ENCODE measurements at regions not wholly inside any gene's neighbourhood (a gene's known extent, or its start where the extent isn't known, plus 50 kb on each side); places are given as distances from the start of the nearest gene placed in this dataset.
A peak's percentile ranks its signal among the peaks of the same experiment; 100 is the strongest.
"Not testable (repeated sequence)": the region's sequence is repeated elsewhere in the genome, so short reads cannot be mapped to it uniquely, and the experiment has no call there.

DNA sequence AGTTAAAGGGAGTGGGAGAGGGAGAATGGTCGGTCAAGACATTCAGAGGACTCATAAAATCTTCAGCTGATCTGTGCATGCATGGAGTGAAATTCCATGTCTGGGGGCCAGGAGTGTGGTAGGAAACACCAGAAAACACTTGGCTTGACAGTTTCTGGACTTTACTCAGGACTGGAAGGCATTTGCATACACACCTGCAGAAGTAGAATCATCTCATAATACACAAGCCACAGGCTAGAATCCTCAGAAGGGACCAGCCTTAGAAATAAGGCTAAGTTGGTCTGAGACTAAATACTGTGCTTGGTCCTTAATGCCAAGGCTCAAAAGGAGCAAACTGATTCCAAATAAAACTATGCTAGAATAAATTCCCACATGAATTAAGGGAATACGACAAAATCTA, 328.1 kb upstream of the KITLG start:
- H3K4me3 ChIP-seq (ENCODE audit: low read depth, low read length) = no peak overlapping the region
- TF ChIP-seq, protein P1, sequence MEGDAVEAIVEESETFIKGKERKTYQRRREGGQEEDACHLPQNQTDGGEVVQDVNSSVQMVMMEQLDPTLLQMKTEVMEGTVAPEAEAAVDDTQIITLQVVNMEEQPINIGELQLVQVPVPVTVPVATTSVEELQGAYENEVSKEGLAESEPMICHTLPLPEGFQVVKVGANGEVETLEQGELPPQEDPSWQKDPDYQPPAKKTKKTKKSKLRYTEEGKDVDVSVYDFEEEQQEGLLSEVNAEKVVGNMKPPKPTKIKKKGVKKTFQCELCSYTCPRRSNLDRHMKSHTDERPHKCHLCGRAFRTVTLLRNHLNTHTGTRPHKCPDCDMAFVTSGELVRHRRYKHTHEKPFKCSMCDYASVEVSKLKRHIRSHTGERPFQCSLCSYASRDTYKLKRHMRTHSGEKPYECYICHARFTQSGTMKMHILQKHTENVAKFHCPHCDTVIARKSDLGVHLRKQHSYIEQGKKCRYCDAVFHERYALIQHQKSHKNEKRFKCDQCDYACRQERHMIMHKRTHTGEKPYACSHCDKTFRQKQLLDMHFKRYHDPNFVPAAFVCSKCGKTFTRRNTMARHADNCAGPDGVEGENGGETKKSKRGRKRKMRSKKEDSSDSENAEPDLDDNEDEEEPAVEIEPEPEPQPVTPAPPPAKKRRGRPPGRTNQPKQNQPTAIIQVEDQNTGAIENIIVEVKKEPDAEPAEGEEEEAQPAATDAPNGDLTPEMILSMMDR (IDR thresholded peaks at IDR 0.05; ENCODE audit: insufficient read depth, low read length) = no peak
- no peak for DNase-seq (ENCODE audit: low read depth)

DNA sequence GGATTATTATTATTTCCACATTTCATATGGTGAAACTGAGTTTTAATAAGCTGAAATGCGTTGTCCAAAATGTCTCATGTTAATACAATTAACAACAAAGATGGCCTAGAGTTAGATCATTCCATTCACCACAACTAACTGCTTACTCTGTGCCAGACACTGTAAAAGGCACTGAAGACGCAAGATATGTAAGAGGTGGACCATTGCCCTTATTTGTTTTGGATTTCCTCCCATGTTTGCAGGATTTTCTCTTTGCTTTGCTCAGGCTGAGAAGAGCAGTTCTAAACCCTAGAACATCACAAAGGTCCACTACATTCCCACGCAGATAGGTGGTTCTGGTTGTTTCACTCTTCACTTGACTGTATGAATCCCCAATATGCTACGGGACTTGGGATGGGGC, 324.4 kb upstream of the KITLG start:
- TF ChIP-seq, protein P1 (IDR thresholded peaks at IDR 0.05; ENCODE audit: insufficient read depth, low read length) = no peak
- DNase-seq (ENCODE audit: low read depth) = peak; percentile 43
- H3K4me3 ChIP-seq (ENCODE audit: low read depth, low read length) = no peak overlapping the region

DNA sequence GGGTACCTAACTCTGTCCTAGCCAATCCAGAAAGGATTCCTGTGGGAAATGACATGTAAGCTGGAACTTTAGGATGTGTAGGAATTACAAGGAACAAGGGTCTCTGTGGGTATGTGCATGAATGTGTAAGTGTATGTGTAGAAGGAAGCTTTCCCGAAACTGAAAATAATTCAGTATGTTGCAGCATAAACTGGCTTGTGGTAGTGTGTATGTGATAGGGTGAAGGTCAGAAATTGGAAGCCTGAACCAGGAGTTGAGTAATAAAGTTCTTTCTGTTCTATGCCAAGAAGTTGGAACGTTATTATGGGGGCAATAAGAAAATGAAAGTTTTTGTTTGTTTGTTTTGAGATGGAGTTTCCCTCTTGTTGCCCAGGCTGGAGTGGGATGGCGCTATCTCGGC, 323.1 kb upstream of the KITLG start:
- TF ChIP-seq, protein P1 (IDR thresholded peaks at IDR 0.05; ENCODE audit: insufficient read depth, low read length) = no peak
- no peak overlapping the region for H3K4me3 ChIP-seq (ENCODE audit: low read depth, low read length)
- no peak for DNase-seq (ENCODE audit: low read depth)

DNA sequence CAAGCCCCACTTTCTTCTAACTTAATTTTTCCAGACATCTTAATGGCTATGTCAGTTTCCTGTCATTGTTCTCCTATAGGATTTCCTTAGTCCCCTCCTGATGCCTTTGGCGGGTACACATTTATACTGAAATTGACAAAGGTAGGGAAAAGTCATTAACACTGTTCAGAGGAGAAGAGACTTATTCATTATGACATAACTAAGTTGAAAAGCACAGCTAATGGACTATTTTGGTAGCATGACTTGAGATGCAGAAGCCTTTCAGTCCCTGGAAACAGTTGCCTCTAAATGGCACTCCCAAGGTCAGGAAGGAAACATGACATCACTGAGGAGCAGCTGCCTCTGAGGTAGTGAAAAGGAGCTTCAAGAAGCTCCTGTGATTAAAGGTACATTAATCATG, 317.5 kb upstream of the KITLG start:
- TF ChIP-seq, protein P1 (IDR thresholded peaks at IDR 0.05; ENCODE audit: insufficient read depth, low read length) = no peak
- H3K4me3 ChIP-seq (ENCODE audit: low read depth, low read length) = no peak overlapping the region
- DNase-seq (ENCODE audit: low read depth) = peak; percentile 28

DNA sequence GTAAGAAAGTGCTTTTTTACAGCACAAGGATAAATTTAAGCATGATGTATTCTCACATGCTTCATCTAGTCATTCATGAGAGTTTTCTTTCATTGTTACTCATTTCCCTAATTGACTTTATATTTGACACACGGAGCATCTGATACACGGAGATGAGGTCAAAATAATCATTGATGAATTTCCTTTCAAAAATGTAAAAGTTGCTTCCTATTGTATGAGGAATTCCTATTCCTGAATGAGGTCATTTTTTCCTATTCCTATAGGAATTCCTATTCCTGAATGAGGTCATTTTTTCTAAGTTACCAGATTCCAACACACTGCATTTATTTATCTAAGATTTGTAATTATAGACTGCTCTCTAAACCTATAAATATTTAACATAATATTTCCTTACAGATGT, 316.7 kb upstream of the KITLG start:
- H3K4me3 ChIP-seq (ENCODE audit: low read depth, low read length) = no peak overlapping the region
- peak; percentile 47 for DNase-seq (ENCODE audit: low read depth)
- TF ChIP-seq, protein P1 (IDR thresholded peaks at IDR 0.05; ENCODE audit: insufficient read depth, low read length) = no peak

DNA sequence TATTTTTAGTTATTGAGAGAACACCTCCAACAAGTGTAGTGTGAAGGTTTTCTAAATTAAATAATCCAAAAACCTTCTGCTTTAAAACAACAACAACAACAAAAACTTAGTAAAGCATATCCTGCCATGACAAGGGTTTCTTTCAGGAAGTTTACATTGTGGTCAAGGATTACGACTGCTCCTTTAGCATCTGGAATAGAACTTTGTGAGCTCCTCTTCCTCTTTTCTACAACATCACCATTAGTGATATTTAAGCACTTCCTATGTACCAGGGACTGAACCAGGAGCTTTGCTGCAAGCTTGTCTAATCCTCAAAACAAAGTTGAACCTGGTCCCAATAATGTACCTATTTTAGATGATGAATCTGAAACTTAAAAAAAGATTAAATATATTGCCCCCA, 315.4 kb upstream of the KITLG start:
- H3K4me3 ChIP-seq (ENCODE audit: low read depth, low read length) = no peak overlapping the region
- TF ChIP-seq, protein P1 (IDR thresholded peaks at IDR 0.05; ENCODE audit: insufficient read depth, low read length) = no peak
- no peak for DNase-seq (ENCODE audit: low read depth)

DNA sequence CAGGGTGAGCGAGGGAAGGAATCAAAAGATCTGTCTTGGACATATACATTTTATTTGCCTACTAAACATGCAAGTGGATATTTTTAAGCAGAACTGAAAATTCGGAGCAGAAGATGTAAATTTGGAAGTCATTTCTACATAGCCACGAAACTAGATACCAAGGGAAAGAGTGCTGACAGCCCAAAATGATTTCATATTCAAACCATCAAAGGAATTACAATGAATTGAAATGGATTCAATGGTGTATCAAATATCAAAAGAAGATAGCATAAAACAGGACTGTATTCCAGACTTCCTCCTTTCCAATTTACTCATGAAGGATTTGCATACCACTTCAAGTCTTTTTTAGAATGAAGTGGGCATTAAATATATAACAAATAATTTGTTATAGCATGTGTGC, 313.5 kb upstream of the KITLG start:
- peak; percentile 36 for DNase-seq (ENCODE audit: low read depth)
- TF ChIP-seq, protein P1 (IDR thresholded peaks at IDR 0.05; ENCODE audit: insufficient read depth, low read length) = no peak
- no peak overlapping the region for H3K4me3 ChIP-seq (ENCODE audit: low read depth, low read length)

DNA sequence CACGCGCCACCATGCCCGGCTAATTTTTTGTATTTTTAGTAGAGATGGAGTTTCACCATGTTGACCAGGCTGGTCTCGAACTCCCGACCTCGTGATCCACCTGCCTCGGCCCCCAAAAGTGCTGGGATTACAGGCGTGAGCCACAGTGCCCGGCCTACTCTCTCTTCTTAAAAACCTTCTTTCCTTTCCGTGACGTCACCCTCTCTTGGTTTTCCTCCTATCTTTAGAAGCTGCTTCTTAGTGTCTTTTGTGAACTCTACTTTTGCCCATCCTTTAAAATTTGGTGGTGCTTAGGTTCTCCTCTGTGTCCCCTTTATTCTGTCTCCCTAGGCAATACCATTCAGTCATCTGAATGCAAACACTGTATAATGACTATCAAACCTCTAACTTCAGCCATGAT, 311.2 kb upstream of the KITLG start:
- DNase-seq (ENCODE audit: low read depth); H3K4me3 ChIP-seq (ENCODE audit: low read depth, low read length): not testable (repeated sequence)
